Gastrocnemius medialis (tissue), 4 donors: ENCODE measurements at regions not wholly inside any gene's neighbourhood (a gene's known extent, or its start where the extent isn't known, plus 50 kb on each side); places are given as distances from the start of the nearest gene placed in this dataset.

ENCODE experiments used
- ATAC-seq, 2 donors: fragments of 150-250 bp; one replicate each; pipeline ENCODE4 v1.9.1; 2016
- DNase-seq, 2 donors: peaks; one replicate each; pipeline ENCODE4 v3.0.0-alpha.2; 2019
- H3K27ac ChIP-seq, 4 donors: fragments of 200-600 bp; sonication (generic); 1 replicate in 1 of 4; 2 replicates in 3 of 4; pipeline ENCODE4 v1.5.1; 2016 to 2018; ENCODE audit warnings: mild to moderate bottlenecking in 2 of 4, moderate library complexity in 1 of 4
- H3K27me3 ChIP-seq, 3 donors: fragments of 200-600 bp; sonication (generic) in 2 of 3; 1 replicate in 1 of 3; 2 replicates in 2 of 3; pipeline versions ENCODE4 v1.5.1 to v1.6.0; 2016 to 2019; ENCODE audit warnings: mild to moderate bottlenecking in 1 of 3, moderate library complexity in 1 of 3
- H3K36me3 ChIP-seq, 2 donors: fragments of 200-600 bp; sonication (generic) in 1 of 2; one replicate each; pipeline ENCODE4 v1.5.1; 2017 to 2018
- H3K4me1 ChIP-seq, 2 donors: fragments of 200-600 bp; sonication (generic) in 1 of 2; one replicate each; pipeline ENCODE4 v1.5.1; 2016 to 2017; ENCODE audit warnings: mild to moderate bottlenecking in 2 of 2
- H3K4me3 ChIP-seq, 4 donors: fragments of 200-600 bp; sonication (generic) in 3 of 4; 1 replicate in 1 of 4; 2 replicates in 3 of 4; pipeline ENCODE4 v1.5.1; 2016 to 2019; ENCODE audit warnings: mild to moderate bottlenecking in 2 of 4
- H3K9me3 ChIP-seq, 3 donors: fragments of 200-600 bp; sonication (generic) in 2 of 3; 1 replicate in 1 of 3; 2 replicates in 2 of 3; pipeline ENCODE4 v1.5.1; 2016 to 2019
- POLR2A ChIP-seq, 2 donors: fragments of 450-650 bp; IDR thresholded peaks; one replicate each; pipeline ENCODE4 v1.6.1; 2017; ENCODE audit warnings: antibody characterized with exemption in 2 of 2, mild to moderate bottlenecking in 2 of 2, moderate library complexity in 2 of 2
- in situ Hi-C, 4 donors: fragments of 200-750 bp; cut with MboI; loops; one replicate each; pipeline versions ENCODE4 v1.15.0 to v1.8.0; 2017; ENCODE audit warnings: low sequenced_read_pairs in 4 of 4
- intact Hi-C: fragments of 100-400 bp; cut with DNase I; formaldehyde crosslinking; loops from one replicate; pipeline ENCODE4 v1.15.1; 2023; ENCODE audit warnings: low total_unique reads
- TF ChIP-seq, protein P1 (sequence below), 5 experiments: fragments of 450-650 bp in 3 of 5; fragments of 200-600 bp in 2 of 5; sonication (generic) in 2 of 5; IDR thresholded peaks in 4 of 5; conservative IDR thresholded peaks in 1 of 5; 1 replicate in 4 of 5; 2 replicates in 1 of 5; pipeline ENCODE4 v1.5.1; 2016 to 2019; ENCODE audit warnings: antibody characterized with exemption in 5 of 5, mild to moderate bottlenecking in 3 of 5, moderate library complexity in 3 of 5

- H3K4me1 ChIP-seq = no peaks in the 10 kb centered on the region
- TF ChIP-seq POLR2A (IDR thresholded peaks at IDR 0.05) = no peak
- TF ChIP-seq, protein P1, sequence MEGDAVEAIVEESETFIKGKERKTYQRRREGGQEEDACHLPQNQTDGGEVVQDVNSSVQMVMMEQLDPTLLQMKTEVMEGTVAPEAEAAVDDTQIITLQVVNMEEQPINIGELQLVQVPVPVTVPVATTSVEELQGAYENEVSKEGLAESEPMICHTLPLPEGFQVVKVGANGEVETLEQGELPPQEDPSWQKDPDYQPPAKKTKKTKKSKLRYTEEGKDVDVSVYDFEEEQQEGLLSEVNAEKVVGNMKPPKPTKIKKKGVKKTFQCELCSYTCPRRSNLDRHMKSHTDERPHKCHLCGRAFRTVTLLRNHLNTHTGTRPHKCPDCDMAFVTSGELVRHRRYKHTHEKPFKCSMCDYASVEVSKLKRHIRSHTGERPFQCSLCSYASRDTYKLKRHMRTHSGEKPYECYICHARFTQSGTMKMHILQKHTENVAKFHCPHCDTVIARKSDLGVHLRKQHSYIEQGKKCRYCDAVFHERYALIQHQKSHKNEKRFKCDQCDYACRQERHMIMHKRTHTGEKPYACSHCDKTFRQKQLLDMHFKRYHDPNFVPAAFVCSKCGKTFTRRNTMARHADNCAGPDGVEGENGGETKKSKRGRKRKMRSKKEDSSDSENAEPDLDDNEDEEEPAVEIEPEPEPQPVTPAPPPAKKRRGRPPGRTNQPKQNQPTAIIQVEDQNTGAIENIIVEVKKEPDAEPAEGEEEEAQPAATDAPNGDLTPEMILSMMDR (IDR thresholded peaks at IDR 0.05 in 4 of 5, conservative IDR thresholded peaks at IDR 0.05 in 1 of 5) = no peak
- H3K27me3 ChIP-seq = no peaks in the 10 kb centered on the region
- no peak overlapping the region for H3K4me3 ChIP-seq
- no peaks in the 10 kb centered on the region for H3K36me3 ChIP-seq
- no peaks in the 10 kb centered on the region for H3K9me3 ChIP-seq
- intact Hi-C loops (no loop called here), in situ Hi-C loops (no loop called here)
- no peak for ATAC-seq
- no peak overlapping the region for H3K27ac ChIP-seq
- DNase-seq = no peak
These were observed 343.9 kb upstream of the THRB start for GRCh38 chr3:24838533-24838932.

GRCh38 chr3:24843955-24844354, 349.3 kb upstream of the THRB start:
- DNase-seq = no peak
- H3K27me3 ChIP-seq = no peaks in the 10 kb centered on the region
- no peak overlapping the region for H3K4me3 ChIP-seq
- no peaks in the 10 kb centered on the region for H3K9me3 ChIP-seq
- no peak overlapping the region for H3K27ac ChIP-seq
- H3K4me1 ChIP-seq = no peaks in the 10 kb centered on the region
- no peak for ATAC-seq
- in situ Hi-C loops = no loop called here
- intact Hi-C loops = no loop called here
- no peaks in the 10 kb centered on the region for H3K36me3 ChIP-seq
- TF ChIP-seq, protein P1 (IDR thresholded peaks at IDR 0.05 in 4 of 5, conservative IDR thresholded peaks at IDR 0.05 in 1 of 5) = no peak
- no peak for TF ChIP-seq POLR2A (IDR thresholded peaks at IDR 0.05)

- Histone ChIP-seq H3K9me3 (no peaks in the 10 kb centered on the region), H3K27ac (no peak overlapping the region), H3K36me3 (no peaks in the 10 kb centered on the region), H3K4me1 (no peaks in the 10 kb centered on the region), H3K27me3 (no peaks in the 10 kb centered on the region), H3K4me3 (no peak overlapping the region)
- in situ Hi-C loops (no loop called here), intact Hi-C loops (no loop called here)
- TF ChIP-seq POLR2A (IDR thresholded peaks at IDR 0.05) = no peak
- TF ChIP-seq, protein P1 (IDR thresholded peaks at IDR 0.05 in 4 of 5, conservative IDR thresholded peaks at IDR 0.05 in 1 of 5) = no peak
- no peak for DNase-seq
- ATAC-seq = no peak
These were observed 351.0 kb upstream of the THRB start for GRCh38 chr3:24845524-24846155.

DNA sequence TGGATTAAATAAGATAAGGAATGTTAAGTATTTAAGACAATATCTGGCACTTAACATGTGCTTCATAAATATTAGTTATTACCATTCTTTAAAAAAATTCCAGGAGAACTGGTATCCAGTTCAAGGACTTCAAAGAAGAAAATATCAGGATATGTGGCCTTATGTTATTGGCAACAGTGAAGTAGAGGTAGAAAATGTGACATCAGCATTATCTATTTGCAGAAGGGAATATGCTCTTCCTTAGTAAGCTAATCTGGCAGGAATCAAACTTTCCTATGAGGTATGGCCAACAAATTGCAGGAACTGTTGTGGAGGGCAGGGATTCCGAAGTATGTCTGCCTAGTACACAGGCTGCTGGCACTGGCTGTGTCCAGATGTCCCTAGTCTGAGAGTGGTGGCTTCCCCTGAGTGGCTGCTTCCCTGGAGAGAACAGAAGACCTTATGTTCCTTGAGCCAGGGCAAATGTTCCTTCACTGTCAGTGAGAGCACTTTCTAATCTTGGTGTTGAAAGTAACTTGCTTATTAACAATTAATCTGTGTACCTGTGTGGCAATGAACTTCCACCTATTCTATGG, 351.7 kb upstream of the THRB start:
- intact Hi-C loops = no loop called here
- DNase-seq (no peak), ATAC-seq (no peak)
- H3K27ac ChIP-seq = no peak overlapping the region
- no peaks in the 10 kb centered on the region for H3K27me3 ChIP-seq
- no peak overlapping the region for H3K4me3 ChIP-seq
- no peaks in the 10 kb centered on the region for H3K4me1 ChIP-seq
- no peaks in the 10 kb centered on the region for H3K36me3 ChIP-seq
- H3K9me3 ChIP-seq = no peaks in the 10 kb centered on the region
- in situ Hi-C loops = no loop called here
- TF ChIP-seq POLR2A (IDR thresholded peaks at IDR 0.05) = no peak
- TF ChIP-seq, protein P1 (IDR thresholded peaks at IDR 0.05 in 4 of 5, conservative IDR thresholded peaks at IDR 0.05 in 1 of 5) = no peak

GRCh38 chr3:24850245-24850644, 355.6 kb upstream of the THRB start:
- no peak overlapping the region for H3K27ac ChIP-seq
- H3K4me3 ChIP-seq = no peak overlapping the region
- no peaks in the 10 kb centered on the region for H3K4me1 ChIP-seq
- H3K9me3 ChIP-seq = no peaks in the 10 kb centered on the region
- ATAC-seq = no peak
- intact Hi-C loops = no loop called here
- DNase-seq = no peak
- in situ Hi-C loops = no loop called here
- no peaks in the 10 kb centered on the region for H3K36me3 ChIP-seq
- no peaks in the 10 kb centered on the region for H3K27me3 ChIP-seq
- TF ChIP-seq, protein P1 (IDR thresholded peaks at IDR 0.05 in 4 of 5, conservative IDR thresholded peaks at IDR 0.05 in 1 of 5) = no peak
- no peak for TF ChIP-seq POLR2A (IDR thresholded peaks at IDR 0.05)
